Breast epithelium (tissue), 4 donors: ENCODE measurements at regions not wholly inside any gene's neighbourhood (a gene's known extent, or its start where the extent isn't known, plus 50 kb on each side); places are given as distances from the start of the nearest gene placed in this dataset.
A peak's percentile ranks its signal among the peaks of the same experiment; 100 is the strongest.

ENCODE experiments used
- DNase-seq, 2 donors: peaks; one replicate each; pipeline ENCODE4 v3.0.0-alpha.2; 2019; ENCODE audit warnings: low spot score in 2 of 2
- H3K27ac ChIP-seq, 2 donors: fragments of 200-600 bp; sonication (generic) in 1 of 2; one replicate each; pipeline ENCODE4 v1.5.1; 2016 to 2019; ENCODE audit warnings: mild to moderate bottlenecking in 1 of 2
- H3K27me3 ChIP-seq, 2 donors: fragments of 200-600 bp; sonication (generic) in 1 of 2; one replicate each; pipeline versions ENCODE4 v1.5.1 to v1.6.0; 2017 to 2019; ENCODE audit warnings: control low read depth in 1 of 2, mild to moderate bottlenecking in 1 of 2
- H3K36me3 ChIP-seq: fragments of 200-600 bp; one replicate; pipeline ENCODE4 v1.5.1; 2019
- H3K4me1 ChIP-seq, 2 donors: fragments of 200-600 bp; sonication (generic); one replicate each; pipeline ENCODE4 v1.5.1; 2016 to 2019; ENCODE audit warnings: control low read depth in 1 of 2
- H3K4me3 ChIP-seq, 3 donors: fragments of 200-600 bp; sonication (generic); 1 replicate in 2 of 3; 2 replicates in 1 of 3; pipeline ENCODE4 v1.5.1; 2016 to 2019; ENCODE audit warnings: mild to moderate bottlenecking in 3 of 3, moderate library complexity in 2 of 3
- H3K9me3 ChIP-seq, 2 donors: fragments of 200-600 bp; sonication (generic) in 1 of 2; one replicate each; pipeline ENCODE4 v1.5.1; 2016 to 2019; ENCODE audit warnings: control low read depth in 1 of 2
- POLR2A ChIP-seq: fragments of 450-650 bp; IDR thresholded peaks from one replicate; pipeline ENCODE4 v1.6.1; 2016; ENCODE audit warnings: antibody characterized with exemption, mild to moderate bottlenecking, moderate library complexity
- POLR2AphosphoS5 ChIP-seq, 3 donors: sonication (generic); formaldehyde crosslinking; IDR thresholded peaks; one replicate each; pipeline ENCODE4 v1.6.1; 2017; ENCODE audit warnings: antibody characterized with exemption in 3 of 3
- intact Hi-C: fragments of 100-400 bp; cut with DNase I; formaldehyde crosslinking; loops from one replicate; pipeline ENCODE4 v1.15.1; 2023; ENCODE audit warnings: low total_unique reads
- TF ChIP-seq, protein P1 (sequence below), 3 donors: fragments of 450-650 bp; IDR thresholded peaks; one replicate each; pipeline ENCODE4 v1.5.1; 2016 to 2017; ENCODE audit warnings: antibody characterized with exemption in 3 of 3, mild to moderate bottlenecking in 3 of 3, moderate library complexity in 3 of 3

DNA sequence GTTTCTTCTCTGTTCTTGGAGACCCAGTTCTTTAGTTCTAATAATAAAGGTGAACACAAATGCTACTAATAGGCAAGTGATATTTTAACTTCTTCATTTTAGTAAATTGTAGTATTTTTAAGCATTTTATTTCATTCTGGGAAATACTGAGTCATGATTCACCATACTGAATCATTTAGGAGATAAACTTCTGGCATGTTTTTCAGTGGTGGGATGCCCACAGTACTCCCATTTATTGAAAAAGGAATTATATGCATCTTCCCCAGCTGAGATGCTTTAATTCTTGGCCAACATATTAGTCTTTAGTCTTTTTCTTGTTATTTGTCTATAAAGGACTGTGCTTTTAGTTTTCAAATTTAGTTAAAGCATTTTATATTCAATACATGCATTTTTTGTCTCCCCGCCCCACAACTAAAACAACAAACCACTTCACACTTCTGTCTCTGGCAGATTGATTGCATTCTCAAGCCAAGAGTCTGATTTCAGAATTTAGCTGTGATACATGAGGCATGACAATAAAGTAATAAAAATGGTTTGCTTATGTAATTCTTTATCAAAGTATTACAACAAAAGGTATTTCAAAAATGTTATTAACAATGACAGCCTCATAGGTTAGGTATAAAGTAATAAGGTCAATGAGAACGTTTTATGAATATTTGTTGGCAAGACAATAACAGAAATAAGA, 125.2 kb upstream of the CDH18 start:
- Histone ChIP-seq H3K27ac (no peak overlapping the region), H3K4me1 (no peaks in the 10 kb centered on the region), H3K27me3 (no peaks in the 10 kb centered on the region), H3K4me3 (no peak overlapping the region), H3K9me3 (no peaks in the 10 kb centered on the region), H3K36me3 (no peaks in the 10 kb centered on the region)
- TF ChIP-seq POLR2AphosphoS5 (IDR thresholded peaks at IDR 0.05) (no peak), POLR2A (no peak)
- TF ChIP-seq, protein P1, sequence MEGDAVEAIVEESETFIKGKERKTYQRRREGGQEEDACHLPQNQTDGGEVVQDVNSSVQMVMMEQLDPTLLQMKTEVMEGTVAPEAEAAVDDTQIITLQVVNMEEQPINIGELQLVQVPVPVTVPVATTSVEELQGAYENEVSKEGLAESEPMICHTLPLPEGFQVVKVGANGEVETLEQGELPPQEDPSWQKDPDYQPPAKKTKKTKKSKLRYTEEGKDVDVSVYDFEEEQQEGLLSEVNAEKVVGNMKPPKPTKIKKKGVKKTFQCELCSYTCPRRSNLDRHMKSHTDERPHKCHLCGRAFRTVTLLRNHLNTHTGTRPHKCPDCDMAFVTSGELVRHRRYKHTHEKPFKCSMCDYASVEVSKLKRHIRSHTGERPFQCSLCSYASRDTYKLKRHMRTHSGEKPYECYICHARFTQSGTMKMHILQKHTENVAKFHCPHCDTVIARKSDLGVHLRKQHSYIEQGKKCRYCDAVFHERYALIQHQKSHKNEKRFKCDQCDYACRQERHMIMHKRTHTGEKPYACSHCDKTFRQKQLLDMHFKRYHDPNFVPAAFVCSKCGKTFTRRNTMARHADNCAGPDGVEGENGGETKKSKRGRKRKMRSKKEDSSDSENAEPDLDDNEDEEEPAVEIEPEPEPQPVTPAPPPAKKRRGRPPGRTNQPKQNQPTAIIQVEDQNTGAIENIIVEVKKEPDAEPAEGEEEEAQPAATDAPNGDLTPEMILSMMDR (IDR thresholded peaks at IDR 0.05): no peak
- no peak for DNase-seq
- intact Hi-C loops: no loop called here

DNA sequence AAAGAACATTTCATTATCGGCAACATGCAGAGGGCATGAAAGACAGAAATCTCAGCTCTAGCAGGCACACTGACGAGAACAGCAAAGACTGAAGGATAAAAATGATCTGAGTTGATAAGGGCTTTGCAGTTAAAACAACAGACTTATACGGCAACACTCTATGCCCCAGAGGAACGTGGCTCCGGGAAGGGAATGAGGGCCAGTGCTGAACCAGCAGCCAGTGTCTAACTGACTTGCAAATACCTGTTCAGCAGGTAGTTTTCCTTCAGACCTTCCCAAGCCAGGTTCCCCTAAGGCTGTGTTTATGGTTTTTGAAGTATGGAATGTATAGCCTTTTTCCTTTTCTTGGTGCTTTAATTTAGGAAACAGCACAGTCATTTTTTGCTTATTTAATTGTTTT, 121.3 kb upstream of the CDH18 start:
- Histone ChIP-seq H3K27me3 (no peaks in the 10 kb centered on the region), H3K4me3 (no peak overlapping the region), H3K9me3 (no peaks in the 10 kb centered on the region), H3K27ac (no peak overlapping the region), H3K36me3 (no peaks in the 10 kb centered on the region), H3K4me1 (no peaks in the 10 kb centered on the region)
- intact Hi-C loops: loop anchor here (5.0 to 10.0 kb wide), 2 partner anchors 112 to 1595 kb away; no protein-coding TSS in a partner anchor
- no peak for TF ChIP-seq POLR2AphosphoS5 (IDR thresholded peaks at IDR 0.05)
- TF ChIP-seq, protein P1 (IDR thresholded peaks at IDR 0.05): no peak
- no peak for TF ChIP-seq POLR2A
- DNase-seq: peak in 1 of 2 donors; percentile 53

DNA sequence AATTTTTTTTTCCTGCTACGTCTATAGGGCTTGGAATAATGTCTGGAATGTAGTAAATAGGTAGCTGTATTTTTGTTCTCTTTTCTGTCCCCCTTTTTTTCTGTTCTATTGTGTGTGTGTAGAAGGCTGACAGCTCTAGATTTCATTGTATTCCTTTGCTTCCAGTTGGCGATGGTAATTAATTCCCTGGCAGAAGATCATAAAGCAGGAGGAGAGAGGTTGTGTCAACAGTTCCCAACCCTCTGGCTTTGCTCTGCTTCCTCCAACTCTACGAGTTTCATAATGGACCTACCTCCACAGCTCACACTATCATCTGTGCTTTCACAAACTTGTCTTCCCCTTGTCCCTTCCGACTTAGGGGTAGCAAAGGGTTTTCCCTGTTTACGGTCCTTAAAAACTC, 117.9 kb upstream of the CDH18 start:
- Histone ChIP-seq H3K27me3 (no peaks in the 10 kb centered on the region), H3K27ac (no peak overlapping the region), H3K36me3 (no peaks in the 10 kb centered on the region), H3K4me1 (no peaks in the 10 kb centered on the region), H3K9me3 (no peaks in the 10 kb centered on the region), H3K4me3 (no peak overlapping the region)
- TF ChIP-seq POLR2A (no peak), POLR2AphosphoS5 (IDR thresholded peaks at IDR 0.05) (no peak)
- TF ChIP-seq, protein P1 (IDR thresholded peaks at IDR 0.05): no peak
- intact Hi-C loops: loop anchor here (5.0 to 10.0 kb wide), 2 partner anchors 109 to 1599 kb away; no protein-coding TSS in a partner anchor
- DNase-seq: no peak

DNA sequence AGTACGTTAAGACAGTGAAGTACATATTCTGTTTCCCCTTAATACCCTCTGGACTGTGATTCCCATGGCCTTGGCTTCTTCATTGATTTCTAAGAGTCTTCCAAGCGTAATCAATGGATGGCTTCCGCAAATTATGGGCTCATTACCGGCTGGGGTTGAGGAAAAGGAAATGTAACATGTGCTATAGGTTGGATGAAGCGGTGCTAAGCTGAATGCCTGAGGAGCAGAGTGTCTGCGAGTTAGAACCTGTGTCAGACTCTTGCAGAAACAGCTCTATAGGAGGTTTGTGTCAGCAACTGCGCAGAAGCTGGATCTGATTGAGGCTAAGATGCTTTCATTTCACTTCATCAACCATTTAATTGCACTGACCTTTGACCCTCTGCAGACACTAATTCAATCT, 114.3 kb upstream of the CDH18 start:
- no peak overlapping the region for H3K27ac ChIP-seq
- TF ChIP-seq POLR2A: no peak
- TF ChIP-seq, protein P1 (IDR thresholded peaks at IDR 0.05): no peak
- no peak for TF ChIP-seq POLR2AphosphoS5 (IDR thresholded peaks at IDR 0.05)
- no peaks in the 10 kb centered on the region for H3K9me3 ChIP-seq
- no peaks in the 10 kb centered on the region for H3K27me3 ChIP-seq
- no peak overlapping the region for H3K4me3 ChIP-seq
- intact Hi-C loops: loop anchor here (10.0 kb wide), 1 partner anchor 1603 kb away; no protein-coding TSS in a partner anchor
- H3K36me3 ChIP-seq: no peaks in the 10 kb centered on the region
- no peak for DNase-seq
- no peaks in the 10 kb centered on the region for H3K4me1 ChIP-seq

DNA sequence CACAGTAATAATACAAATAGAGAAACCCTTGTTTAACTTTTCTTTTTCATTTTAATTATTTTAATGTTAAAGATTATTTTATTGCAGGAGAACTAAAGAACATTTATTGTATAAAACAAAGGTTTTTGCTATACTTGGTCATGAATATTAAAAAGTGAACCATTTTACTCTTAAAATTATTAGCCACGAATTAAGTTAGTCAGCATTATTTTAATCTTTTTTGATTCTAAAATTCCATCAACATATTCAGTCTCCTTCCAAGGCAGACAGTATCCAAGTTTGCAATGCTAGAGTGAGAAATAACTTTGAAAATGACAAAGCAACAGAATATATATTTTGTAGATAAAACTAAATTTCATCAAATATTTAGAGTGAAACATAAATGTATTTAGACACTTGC, 110.7 kb upstream of the CDH18 start:
- no peak for DNase-seq
- TF ChIP-seq, protein P1 (IDR thresholded peaks at IDR 0.05): no peak
- TF ChIP-seq POLR2A (no peak), POLR2AphosphoS5 (IDR thresholded peaks at IDR 0.05) (no peak)
- Histone ChIP-seq H3K4me3 (no peak overlapping the region), H3K36me3 (no peaks in the 10 kb centered on the region), H3K4me1 (no peaks in the 10 kb centered on the region), H3K27ac (no peak overlapping the region), H3K9me3 (no peaks in the 10 kb centered on the region), H3K27me3 (no peaks in the 10 kb centered on the region)
- intact Hi-C loops: no loop called here
